Left lung (tissue), 4 donors: ENCODE measurements at regions not wholly inside any gene's neighbourhood (a gene's known extent, or its start where the extent isn't known, plus 50 kb on each side); places are given as distances from the start of the nearest gene placed in this dataset.
"Not testable (repeated sequence)": the region's sequence is repeated elsewhere in the genome, so short reads cannot be mapped to it uniquely, and the experiment has no call there.

Experiments
- ATAC-seq: fragments of 200-7000 bp; cut with Tn5 transposase; one replicate; pipeline ENCODE4 v1.9.1; 2020; ENCODE audit warnings: moderate library complexity
- DNase-seq, 4 donors: peaks; one replicate each; pipeline ENCODE4 v3.0.0-alpha.2; 2013 to 2020
- H3K27ac ChIP-seq, 2 donors: fragments of 200-600 bp; sonication (generic) in 1 of 2; one replicate each; pipeline versions ENCODE4 v1.5.0 to v1.8.0; 2020 to 2021
- H3K27me3 ChIP-seq, 2 donors: fragments of 200-600 bp; sonication (generic) in 1 of 2; one replicate each; pipeline versions ENCODE4 v1.5.0 to v1.8.0; 2020 to 2021
- H3K36me3 ChIP-seq, 2 donors: fragments of 200-600 bp; sonication (generic) in 1 of 2; one replicate each; pipeline versions ENCODE4 v1.5.0 to v1.8.0; 2020 to 2021
- H3K4me1 ChIP-seq, 2 donors: fragments of 200-600 bp; one replicate each; pipeline ENCODE4 v1.8.0; 2021
- H3K4me3 ChIP-seq, 2 donors: fragments of 200-600 bp; sonication (generic) in 1 of 2; one replicate each; pipeline versions ENCODE4 v1.5.0 to v1.8.0; 2020 to 2021; ENCODE audit warnings: mild to moderate bottlenecking in 1 of 2
- H3K9me3 ChIP-seq, 2 donors: fragments of 200-600 bp; sonication (generic) in 1 of 2; one replicate each; pipeline versions ENCODE4 v1.5.0 to v1.8.0; 2020 to 2021
- intact Hi-C, 2 donors: fragments of 100-400 bp; cut with DNase I; formaldehyde crosslinking; loops; one replicate each; pipeline versions ENCODE4 v1.11.2 to v1.14.2; 2022
- TF ChIP-seq, protein P1 (sequence below), 2 donors: fragments of 200-600 bp; sonication (generic) in 1 of 2; IDR thresholded peaks; one replicate each; pipeline versions ENCODE4 v1.5.0 to v1.8.0; 2021; ENCODE audit warnings: antibody characterized with exemption in 2 of 2
- donor health status: DM: no; HTN: yes; CAD: no.
- donor health status: DM: no; HTN: no; CAD: no.

- H3K27ac ChIP-seq: no peak overlapping the region
- no peaks in the 10 kb centered on the region for H3K36me3 ChIP-seq
- no peak overlapping the region for H3K4me3 ChIP-seq
- H3K4me1 ChIP-seq: no peaks in the 10 kb centered on the region
- intact Hi-C loops: no loop called here
- DNase-seq: no peak
- no peaks in the 10 kb centered on the region for H3K27me3 ChIP-seq
- ATAC-seq: no peak
- TF ChIP-seq, protein P1, sequence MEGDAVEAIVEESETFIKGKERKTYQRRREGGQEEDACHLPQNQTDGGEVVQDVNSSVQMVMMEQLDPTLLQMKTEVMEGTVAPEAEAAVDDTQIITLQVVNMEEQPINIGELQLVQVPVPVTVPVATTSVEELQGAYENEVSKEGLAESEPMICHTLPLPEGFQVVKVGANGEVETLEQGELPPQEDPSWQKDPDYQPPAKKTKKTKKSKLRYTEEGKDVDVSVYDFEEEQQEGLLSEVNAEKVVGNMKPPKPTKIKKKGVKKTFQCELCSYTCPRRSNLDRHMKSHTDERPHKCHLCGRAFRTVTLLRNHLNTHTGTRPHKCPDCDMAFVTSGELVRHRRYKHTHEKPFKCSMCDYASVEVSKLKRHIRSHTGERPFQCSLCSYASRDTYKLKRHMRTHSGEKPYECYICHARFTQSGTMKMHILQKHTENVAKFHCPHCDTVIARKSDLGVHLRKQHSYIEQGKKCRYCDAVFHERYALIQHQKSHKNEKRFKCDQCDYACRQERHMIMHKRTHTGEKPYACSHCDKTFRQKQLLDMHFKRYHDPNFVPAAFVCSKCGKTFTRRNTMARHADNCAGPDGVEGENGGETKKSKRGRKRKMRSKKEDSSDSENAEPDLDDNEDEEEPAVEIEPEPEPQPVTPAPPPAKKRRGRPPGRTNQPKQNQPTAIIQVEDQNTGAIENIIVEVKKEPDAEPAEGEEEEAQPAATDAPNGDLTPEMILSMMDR (IDR thresholded peaks at IDR 0.05): no peak
- H3K9me3 ChIP-seq: no peaks in the 10 kb centered on the region
Observed at GRCh38 chr4:4645743-4646142, 103.9 kb upstream of the STX18 start.

- intact Hi-C loops: not testable (repeated sequence)
Observed at GRCh38 chr4:4644277-4644676, 102.4 kb upstream of the STX18 start.

GRCh38 chr4:4643743-4644142, 101.9 kb upstream of the STX18 start:
- H3K4me1 ChIP-seq, H3K27me3 ChIP-seq, DNase-seq, H3K27ac ChIP-seq, ATAC-seq, H3K36me3 ChIP-seq, intact Hi-C loops, H3K4me3 ChIP-seq, H3K9me3 ChIP-seq: not testable (repeated sequence)

More at GRCh38 chr4:4644277-4644676, 102.4 kb upstream of the STX18 start:
- H3K27me3 ChIP-seq, H3K36me3 ChIP-seq, ATAC-seq, H3K9me3 ChIP-seq, H3K4me3 ChIP-seq, DNase-seq, H3K27ac ChIP-seq, H3K4me1 ChIP-seq: not testable (repeated sequence)

- no peak overlapping the region for H3K27ac ChIP-seq
- DNase-seq (no peak), ATAC-seq (no peak)
- H3K36me3 ChIP-seq: no peaks in the 10 kb centered on the region
- no peak overlapping the region for H3K4me3 ChIP-seq
- H3K27me3 ChIP-seq: no peaks in the 10 kb centered on the region
- H3K4me1 ChIP-seq: no peaks in the 10 kb centered on the region
- H3K9me3 ChIP-seq: no peaks in the 10 kb centered on the region
- intact Hi-C loops: no loop called here
- TF ChIP-seq, protein P1 (IDR thresholded peaks at IDR 0.05): no peak
Observed at GRCh38 chr4:4643306-4643705, 101.5 kb upstream of the STX18 start.

GRCh38 chr4:4642496-4643000, 100.7 kb upstream of the STX18 start:
- Histone ChIP-seq H3K9me3 (no peaks in the 10 kb centered on the region), H3K36me3 (no peaks in the 10 kb centered on the region), H3K27me3 (no peaks in the 10 kb centered on the region), H3K4me1 (no peaks in the 10 kb centered on the region), H3K4me3 (no peak overlapping the region), H3K27ac (no peak overlapping the region)
- TF ChIP-seq, protein P1 (IDR thresholded peaks at IDR 0.05): no peak
- intact Hi-C loops: no loop called here
- no peak for ATAC-seq
- no peak for DNase-seq

- intact Hi-C loops: no loop called here
- no peak for DNase-seq
- no peak for ATAC-seq
Observed at GRCh38 chr4:4641661-4642495, 100.0 kb upstream of the STX18 start.

More at GRCh38 chr4:4641661-4642495, 100.0 kb upstream of the STX18 start:
- Histone ChIP-seq H3K4me3 (no peak overlapping the region), H3K4me1 (no peaks in the 10 kb centered on the region), H3K27ac (no peak overlapping the region), H3K9me3 (no peaks in the 10 kb centered on the region), H3K36me3 (no peaks in the 10 kb centered on the region), H3K27me3 (no peaks in the 10 kb centered on the region)
- TF ChIP-seq, protein P1 (IDR thresholded peaks at IDR 0.05): no peak
